ENCODE measurements at regions not wholly inside any gene's neighbourhood (a gene's known extent, or its start where the extent isn't known, plus 50 kb on each side); places are given as distances from the start of the nearest gene placed in this dataset.

DNA sequence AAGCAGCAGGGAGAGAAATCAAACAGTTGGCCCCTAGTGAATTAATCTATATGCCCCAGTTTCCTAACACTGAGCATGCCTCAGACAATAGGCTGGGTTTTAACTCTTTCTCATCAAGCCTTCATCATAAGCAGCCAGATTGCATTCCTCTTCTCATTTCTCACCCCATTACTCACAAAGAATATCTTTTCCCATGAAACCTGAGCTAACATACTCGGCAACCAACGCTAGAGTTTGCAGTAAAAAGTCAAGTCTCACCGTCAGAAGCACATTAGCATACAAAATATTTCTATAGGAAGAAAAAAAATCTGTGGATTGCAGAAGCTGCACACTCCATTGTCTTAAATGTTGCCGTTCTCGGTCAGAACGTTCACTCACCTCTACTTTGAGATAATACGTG lies 429.9 kb upstream of the ARID1B start:
- DNase-seq: peak; percentile 10

DNA sequence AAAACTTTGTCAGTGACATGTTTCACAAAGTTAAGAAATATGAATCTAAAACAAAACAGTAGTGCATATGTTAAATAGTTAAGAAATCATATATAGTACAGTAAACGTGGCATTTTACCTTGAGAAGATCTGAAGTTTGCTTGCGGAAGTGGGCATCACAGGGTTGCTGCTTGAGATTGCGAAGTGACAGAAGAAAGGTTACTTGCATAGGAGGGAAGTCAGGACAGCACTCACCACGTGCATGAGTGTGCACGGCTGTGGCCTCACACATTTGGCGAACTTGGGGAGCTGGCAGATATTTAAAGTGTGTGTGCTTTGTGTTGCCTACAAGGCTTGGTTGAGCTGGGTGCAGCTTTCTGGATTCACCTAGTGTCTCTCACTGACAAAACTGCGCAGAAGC lies 431.5 kb upstream of the ARID1B start:
- DNase-seq: no peak

DNA sequence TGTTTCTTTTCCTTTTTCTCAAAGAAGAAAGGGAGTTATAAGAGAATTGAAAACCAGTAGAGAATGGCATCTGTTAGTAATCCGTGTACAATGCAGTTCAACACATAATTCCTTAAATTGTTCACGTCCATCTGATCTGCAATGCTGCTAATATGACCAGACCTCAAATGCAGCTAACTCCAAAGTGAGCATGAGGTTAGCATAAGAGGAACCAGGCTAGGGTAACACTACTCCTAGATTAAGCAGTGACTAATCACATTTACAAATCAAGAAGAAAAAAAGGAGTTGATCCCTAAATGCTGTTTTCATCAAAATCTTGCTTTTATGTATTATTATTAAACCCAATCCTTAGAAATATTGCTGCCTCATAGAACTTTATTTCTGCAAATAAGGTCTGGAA lies 432.7 kb upstream of the ARID1B start:
- no peak for DNase-seq

DNA sequence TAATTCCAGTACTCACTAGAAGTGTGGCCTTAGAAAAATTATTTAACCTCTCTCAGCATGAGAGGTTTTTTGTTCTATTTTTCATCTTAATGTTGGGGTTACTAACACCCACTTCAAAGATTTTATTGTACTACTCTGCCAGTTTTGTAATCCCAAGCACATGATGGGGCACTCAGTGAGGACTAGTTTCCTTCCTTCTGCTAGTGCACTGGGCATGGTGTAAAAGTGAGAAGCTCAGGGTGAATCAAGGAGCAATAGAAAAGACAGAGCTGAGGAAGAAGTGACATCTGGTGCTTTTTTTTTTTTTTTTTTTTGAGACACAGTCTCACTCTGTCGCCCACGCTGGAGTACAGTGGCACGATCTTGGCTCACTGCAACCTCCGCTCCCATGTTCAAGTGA lies 439.4 kb upstream of the ARID1B start:
- DNase-seq: no peak

DNA sequence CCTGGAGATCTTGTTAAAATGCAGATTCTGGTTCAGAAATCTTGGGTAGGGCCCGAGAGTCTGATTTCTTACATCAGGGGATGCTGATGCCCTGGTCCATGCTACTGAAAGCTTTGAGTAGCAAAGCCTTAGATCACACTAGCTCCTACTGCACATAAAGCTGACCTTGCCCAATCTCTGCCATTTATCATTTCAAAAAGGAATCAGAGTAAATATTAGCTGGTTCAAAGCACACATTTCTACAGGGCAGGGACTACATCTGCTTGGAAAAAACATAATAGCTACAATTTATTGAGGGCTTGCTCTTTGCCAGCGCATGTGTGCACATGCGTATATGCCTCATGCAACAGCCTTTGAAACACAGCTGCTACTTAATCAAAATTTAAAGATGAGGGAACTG lies 440.4 kb upstream of the ARID1B start:
- no peak for DNase-seq

DNA sequence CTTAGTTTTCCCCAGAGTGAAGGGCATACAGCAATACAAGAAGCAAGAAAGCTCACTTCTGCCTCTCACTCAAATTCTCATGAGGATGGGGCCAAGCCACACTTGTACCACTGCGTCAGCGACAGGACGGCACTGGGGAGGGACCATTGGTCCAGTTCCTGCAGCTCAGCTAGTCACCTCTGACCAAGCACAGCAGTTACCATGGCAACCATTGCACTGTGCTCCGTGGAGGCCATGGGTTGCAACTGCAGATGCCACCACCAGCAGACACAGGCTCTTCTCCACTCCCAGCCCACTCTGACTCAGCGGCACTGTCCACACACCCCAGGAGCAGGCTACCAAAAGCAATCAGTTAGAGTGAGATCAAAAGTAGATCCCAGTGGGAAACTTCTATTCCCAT lies 441.1 kb upstream of the ARID1B start:
- DNase-seq: no peak

DNA sequence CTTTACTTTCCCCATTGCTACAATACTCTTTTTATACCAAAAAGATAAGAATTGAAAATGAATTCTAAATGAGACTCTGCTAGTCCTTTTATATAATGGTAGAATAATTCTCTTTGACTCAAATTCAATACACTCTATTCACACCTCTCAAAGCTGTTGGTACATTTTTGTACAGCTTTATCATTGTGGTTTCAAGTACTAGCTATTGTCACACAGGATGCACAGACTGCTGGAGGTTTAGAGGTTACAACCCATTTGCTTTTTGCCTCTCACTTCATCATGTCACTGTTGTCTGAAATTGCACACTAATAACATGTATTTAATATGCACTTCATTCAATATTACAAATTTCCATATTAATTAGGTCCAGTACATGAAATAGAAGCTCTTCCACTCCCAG lies 442.2 kb upstream of the ARID1B start:
- DNase-seq: no peak

DNA sequence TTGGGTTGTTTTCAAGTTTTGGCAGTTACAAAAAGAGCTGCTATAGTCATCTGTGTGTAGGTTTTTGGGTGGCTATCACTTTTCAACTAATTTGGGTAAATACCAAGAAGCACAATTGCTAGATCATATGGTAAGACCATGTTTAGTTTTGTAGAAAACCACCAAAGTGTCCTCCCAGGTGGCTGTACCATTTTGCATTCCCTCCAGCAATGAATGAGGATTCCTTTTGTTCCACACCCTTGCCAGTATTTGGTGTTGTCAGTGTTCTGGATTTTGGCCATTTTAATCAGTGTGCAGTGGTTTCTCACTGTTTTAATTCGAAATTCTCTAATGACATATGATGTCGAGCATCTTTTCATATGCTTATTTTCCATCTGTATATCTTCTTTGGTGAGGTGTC lies 457.5 kb upstream of the ARID1B start:
- DNase-seq: no peak

DNA sequence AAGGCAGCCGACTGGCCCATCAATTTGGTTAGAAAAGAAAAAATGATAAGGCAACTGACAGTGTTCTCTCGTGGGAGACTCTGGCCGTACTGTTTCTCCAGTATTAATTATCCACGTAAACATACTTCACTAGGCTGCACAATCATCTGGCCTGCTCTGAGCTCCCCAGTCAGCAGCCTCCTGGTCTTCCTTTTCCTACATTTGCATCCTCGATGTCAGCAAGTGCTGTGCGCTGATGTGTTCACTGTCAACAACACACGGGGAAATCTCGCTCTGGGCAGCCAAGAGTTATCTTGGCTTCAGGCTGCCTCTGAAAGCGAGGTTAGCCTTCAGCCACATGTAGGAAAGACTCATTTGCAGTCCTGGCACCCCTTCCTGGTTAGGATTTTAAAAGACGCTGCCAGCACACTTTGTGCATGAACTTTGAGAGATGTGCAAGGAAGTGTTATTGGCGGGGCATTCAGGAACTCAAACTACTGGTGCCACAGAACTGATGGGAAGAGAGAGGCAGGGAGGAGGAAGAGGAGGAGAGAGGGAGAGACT lies 460.5 kb upstream of the ARID1B start:
- DNase-seq: no peak

DNA sequence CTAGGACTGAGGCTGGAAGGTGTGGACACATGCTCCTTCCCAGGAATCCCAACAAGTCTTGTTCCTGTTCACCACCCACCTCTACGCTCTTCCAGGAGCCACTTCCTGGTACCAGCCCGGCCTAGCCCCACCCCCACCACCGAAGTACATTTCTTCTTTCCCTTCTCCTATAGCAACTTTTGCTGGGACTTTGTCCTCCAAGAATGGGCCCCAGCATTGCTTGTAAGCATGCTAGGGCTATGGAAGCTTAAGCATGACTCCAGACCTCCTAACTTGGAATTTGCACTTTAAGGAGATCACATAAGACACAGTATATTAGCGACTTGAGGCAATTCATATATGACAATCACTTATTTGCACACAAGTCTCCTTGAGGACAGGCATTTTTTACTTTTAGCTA lies 462.0 kb upstream of the ARID1B start:
- DNase-seq: no peak

DNA sequence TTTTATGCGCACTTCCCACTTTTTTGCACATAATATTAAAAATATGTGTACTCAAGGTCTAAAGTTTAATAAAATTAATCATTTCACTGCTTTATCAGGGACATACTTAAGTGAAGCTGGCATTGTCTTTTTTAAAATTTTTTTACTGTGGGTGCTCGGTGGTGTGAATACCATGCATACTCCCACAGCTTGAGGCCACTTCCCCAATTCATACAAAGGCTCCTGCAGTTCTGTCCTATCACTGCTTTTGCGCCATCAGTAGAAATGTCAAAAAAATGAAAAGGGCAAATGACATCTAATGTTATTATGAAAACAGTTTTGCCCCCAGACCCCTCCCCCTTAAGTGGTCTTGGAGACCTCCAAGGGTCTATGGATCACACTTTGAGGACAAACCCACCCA lies 464.1 kb upstream of the ARID1B start:
- DNase-seq: no peak

DNA sequence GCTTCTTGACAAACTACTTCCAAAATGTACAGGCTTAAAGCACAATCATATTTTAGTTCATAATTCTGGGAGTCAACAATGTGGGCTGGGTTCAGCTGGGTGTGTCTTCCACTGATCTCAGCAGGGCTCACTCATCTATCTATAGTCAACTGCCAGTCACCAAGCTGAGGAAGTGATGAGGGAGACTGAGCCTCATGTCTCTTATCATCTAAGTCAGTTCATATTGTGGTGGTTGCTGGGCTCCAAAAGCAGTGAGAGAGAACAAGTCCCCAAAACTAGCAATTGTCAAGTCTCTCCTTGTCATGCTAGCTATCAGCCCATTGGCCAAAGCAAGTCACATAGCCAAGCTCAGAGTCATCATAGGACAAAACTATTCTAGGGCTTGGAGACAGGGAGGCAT lies 465.9 kb upstream of the ARID1B start:
- no peak for DNase-seq

DNA sequence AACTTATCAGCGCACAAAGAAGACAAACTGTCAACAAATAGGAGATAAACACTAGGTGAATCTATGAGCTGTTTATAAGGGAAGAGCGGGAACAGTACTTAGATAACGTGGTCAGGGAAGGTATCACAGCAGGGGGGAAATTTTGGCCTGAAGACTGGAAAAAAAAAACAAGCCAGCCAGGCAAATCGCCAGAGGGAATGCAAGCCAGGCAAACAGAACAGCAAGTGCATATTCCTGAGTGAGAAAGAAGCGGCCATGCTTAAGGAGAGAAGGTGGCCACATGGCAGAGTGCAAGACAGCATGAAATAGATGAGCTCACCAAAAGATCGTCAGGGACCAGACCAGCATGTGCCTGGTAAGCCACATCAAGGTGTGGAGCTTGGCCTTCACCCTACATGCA lies 466.5 kb upstream of the ARID1B start:
- no peak for DNase-seq

DNA sequence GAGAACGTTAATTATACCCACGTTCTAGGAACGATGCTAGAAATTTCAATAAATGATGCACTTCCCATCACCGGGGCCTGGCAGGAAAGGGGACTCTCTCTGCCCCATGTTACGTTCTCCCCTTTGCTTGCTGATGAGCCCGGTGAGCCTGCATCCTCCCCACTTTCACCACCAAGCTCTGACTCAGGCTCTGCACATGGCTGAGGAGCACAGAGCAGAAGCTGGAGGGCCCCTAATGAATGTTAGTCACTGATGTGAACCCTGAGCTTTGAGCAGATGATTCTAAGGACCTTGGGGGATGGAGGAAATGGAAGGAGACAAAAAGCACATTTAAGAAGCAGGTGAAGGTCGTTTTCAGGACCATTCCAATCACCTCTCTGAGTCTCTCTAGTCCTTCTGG lies 468.2 kb upstream of the ARID1B start:
- DNase-seq: no peak

DNA sequence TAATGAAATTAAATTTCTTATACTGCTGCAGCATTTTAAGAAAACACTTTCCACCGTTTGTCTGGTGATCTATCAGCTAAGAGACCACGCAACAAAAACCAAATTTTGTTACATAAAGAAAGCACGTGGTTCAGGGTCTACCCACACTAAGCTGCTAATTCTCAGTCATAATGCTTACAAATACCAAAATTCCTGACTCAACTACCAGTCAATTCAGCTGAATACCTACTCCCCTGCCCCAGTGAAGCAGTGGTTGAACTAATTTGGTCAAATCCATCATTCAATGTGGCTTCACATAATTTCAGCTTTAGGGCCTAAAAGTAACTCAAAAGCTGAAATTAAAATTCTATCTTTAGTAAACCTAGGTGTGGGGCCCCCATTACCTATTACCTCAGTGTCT lies 468.6 kb upstream of the ARID1B start:
- no peak for DNase-seq

DNA sequence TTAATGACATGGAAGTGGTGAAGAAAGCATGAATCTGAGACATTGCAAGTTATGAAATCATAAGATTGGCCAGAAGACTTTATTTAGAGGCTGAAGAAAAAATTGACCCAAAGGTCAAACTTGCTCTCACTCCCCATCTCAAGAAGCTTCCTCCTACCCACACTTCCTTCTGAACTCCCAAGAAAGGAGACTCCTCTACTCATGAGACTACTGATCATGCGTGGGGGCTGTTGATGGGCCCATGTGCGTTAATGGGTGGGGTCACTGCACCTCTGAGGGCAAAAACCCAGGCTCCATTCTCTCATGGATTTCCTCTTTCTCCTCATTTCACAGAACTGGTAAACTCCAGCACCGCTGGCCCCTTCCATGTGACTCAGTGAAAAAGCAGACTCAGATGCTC lies 470.6 kb upstream of the ARID1B start:
- DNase-seq: no peak

DNA sequence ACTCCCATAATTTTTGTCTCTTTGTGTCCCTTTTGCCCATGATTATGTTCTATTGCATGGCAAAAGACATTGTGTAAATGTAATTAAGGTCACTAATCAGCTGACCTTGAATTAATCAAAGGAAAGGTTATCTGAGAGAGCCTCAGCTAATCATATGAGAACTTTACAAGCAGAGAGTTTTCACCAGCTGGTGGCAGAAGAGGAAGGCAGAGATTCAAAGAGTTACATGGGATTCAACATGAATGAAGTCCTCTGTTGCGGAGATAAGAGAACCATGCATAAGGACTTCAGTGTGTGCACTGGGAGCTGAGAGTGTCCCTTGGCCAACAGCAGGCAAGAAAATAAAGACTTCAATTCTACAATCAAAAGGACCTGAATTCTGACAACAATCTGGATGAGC lies 494.1 kb upstream of the ARID1B start:
- no peak for DNase-seq

DNA sequence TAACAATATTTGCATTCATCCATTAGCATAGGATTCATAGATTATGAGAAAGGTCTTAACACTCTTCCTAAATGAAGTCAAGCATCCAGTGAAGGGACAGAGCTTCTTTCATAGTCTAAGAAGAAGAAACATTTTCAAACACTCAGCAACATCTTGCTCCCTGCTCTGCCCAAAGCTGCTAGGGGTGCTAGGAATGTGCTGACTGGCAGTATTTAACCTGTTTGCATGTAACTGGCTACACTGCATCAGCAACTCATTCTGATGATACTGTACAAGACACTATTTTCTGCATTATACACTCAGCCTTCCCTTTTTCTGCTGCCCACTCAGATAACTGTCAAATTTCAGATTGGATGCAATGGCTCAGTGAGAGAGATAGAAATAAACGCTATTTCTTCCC lies 495.1 kb upstream of the ARID1B start:
- no peak for DNase-seq

DNA sequence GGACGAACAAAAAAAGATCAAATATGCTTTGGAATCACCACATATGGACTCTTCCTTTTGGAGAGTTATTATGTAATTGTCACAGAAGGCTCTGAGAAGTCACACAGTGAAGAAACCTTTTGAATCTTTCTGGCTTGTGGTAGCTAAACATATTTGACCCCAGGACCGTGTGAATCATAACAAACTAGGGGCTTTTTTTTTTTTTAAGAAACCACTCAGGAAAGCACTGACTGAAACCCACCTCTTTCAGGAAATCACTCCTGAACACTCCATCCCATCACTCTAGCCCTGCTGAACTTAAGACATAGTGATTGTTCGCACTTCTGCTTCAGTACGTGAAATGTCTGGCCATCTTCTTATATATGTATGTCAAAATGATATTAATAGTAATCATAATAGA lies 495.9 kb upstream of the ARID1B start:
- DNase-seq: no peak

DNA sequence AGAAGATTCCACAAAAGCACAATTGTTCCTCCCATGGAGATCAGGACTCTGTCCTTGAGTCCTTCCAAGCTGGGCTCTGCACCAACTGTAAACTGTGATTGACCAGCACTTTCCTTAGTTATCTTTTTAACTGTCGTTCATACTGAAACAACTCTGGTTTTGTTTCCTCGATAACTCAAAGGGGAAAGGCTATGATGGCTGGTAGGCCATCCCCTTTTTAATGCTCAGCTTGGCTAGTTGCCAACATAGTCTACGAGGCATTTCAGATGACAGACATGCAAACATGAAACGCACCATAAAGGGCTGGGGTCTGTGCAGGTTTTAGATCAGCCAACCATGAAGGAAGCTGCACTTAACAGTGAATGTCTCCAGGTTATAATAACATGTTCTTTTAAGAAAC lies 497.1 kb upstream of the ARID1B start:
- no peak for DNase-seq

DNA sequence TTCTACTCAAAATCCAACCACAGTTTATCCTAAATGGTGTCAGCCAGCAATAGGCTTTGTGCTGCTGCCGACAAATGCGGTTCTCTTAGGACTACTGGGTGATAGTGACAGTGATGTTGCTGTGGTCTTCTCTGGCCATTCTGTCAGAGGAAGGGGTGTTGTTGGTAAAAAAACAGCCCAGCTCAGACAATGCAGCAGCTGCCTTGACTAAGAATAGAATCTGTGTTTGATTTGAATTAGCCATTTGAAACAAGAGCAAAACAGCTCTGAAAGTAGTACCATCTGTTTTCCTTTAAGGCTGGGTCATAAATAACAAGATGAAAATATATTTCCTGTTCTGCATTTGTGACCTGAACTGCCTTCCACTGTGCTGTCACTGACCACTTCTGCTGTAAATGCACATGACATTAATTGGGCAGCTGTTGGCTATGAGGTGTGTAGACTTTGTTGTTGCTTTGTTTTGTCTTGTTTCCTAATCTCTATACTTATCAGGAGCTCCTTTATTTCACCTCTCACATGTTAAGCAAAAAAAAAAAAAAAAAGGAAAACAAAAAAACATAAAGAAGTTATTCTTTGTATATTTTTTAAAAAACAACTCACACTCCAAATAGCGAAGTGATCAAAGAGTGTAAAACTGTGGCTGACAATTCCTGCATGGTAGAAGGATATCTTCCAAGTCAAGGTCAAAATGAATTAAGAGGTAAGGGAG lies 497.8 kb upstream of the ARID1B start:
- no peak for DNase-seq

DNA sequence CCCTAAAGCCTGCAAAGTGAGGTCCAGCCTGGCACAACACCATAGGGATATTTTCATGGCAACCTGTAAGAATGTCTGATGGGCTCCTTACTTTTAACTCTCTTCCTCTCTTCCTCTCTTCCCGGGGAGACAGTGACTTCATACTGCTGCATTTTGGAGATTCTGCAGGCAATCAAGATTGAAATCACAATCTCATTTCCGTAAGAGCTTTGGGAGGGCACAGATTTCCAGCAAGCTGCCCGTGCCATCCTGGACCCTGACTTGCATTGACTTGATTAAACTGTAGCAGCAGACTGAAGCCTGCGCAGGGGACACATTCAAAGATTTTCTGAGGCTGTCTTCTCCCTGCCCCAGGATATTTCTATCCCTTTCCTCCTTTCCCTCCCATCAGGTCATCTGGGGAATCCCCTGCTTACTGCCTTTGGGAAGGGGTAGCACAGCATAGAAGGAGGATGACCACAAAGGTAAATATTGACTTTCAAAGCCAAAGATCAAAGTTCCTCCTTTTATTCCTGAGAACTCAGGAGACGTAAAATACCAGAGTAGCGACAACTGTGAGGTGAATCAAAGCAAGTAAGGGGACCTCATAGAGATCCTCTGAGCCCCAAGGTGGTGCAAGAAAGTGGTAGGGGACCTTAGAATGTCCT lies 504.0 kb upstream of the ARID1B start:
- DNase-seq: no peak

DNA sequence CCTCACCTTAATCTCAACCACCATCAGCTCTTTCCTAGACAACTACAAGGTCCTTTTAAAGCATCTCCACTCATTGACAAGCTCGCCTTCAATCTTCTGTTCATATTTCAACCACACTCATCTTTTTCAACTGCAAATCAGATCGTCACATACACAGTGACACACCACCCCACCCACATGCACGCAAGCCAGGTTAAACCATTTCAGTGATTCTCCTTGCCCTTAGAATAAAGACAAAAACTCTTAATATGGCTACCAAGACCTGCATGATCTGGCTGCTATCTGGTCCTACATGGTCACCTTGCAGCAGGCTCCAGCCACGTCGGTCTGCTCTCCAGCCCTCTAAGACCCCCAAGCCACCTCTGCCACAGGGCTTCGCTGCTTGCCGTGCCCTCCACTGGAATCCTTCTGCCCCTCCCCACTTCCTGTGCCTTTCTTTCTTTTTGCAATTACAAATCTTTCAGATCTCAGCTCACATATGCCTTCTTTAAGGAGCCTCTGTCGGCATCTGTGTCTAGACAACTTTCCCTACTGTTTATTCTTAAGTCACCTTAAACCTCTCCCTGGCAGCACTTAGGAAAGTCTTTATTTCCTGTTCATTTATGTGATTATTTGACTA lies 507.3 kb upstream of the ARID1B start:
- no peak for DNase-seq

DNA sequence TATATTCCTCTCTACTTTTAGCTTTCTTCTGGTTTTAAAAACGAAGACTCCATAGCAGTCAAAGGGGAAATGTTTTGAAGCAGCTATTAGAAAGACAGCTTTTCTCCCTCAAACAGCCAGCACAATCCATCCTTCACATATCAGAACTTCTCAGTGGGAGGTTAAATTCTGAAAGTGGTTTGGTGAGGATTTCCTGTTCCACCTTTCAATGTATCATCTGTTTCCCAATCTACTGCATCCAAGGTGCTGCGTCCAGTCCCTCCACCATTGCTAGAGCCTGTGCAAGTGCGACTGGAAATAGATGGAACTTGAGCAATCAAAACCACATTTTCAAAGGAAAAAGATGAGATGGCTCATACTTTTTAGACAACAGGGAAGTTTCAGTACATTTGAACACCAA lies 508.3 kb upstream of the ARID1B start:
- DNase-seq: no peak

DNA sequence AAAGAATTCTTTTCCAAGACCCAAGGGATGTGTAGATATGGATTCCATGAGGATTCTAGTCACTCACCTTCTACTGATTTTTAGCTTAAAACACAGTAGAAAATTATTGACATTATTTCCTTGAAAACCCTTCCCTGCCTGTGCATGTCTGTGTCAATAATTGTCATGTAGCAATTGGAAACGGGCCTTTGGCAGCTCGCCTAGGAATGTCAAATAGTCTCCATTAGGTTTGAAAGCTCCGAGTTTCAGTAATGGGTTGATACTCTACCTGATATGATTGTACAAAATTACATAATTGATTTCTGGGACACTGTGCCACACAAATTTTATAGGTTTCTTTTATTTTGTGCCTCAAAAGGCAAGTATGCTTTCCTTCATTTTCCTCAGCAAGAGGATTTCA lies 515.2 kb upstream of the ARID1B start:
- DNase-seq: no peak
